Adrenal gland (tissue), 9 donors: ENCODE measurements at regions not wholly inside any gene's neighbourhood (a gene's known extent, or its start where the extent isn't known, plus 50 kb on each side); places are given as distances from the start of the nearest gene placed in this dataset.

Experiments used
- DNase-seq, 7 donors: peaks; one replicate each; pipeline ENCODE4 v3.0.0-alpha.2; 2019 to 2020
- H3K27ac ChIP-seq, 5 donors: fragments of 200-600 bp; sonication (generic) in 4 of 5; 1 replicate in 3 of 5; 2 replicates in 2 of 5; pipeline versions ENCODE4 v1.5.1 to v1.8.0; 2016 to 2020; ENCODE audit warnings: mild to moderate bottlenecking in 1 of 5
- H3K27me3 ChIP-seq: fragments of 200-600 bp; 2 replicates; pipeline ENCODE4 v1.8.0; 2021
- H3K36me3 ChIP-seq, 2 donors: fragments of 200-600 bp; replicated peaks in 1 of 2; 1 replicate in 1 of 2; 2 replicates in 1 of 2; pipeline versions ENCODE4 v1.5.1 to v1.8.0; 2018 to 2022
- H3K4me1 ChIP-seq, 2 donors: fragments of 200-600 bp; replicated peaks in 1 of 2; 1 replicate in 1 of 2; 2 replicates in 1 of 2; pipeline versions ENCODE4 v1.5.1 to v1.8.0; 2018 to 2021
- H3K4me3 ChIP-seq, 4 donors: fragments of 200-600 bp; sonication (generic) in 3 of 4; one replicate each; pipeline ENCODE4 v1.5.1; 2016 to 2018
- H3K9me3 ChIP-seq, 3 donors: fragments of 200-600 bp; sonication (generic) in 1 of 3; replicated peaks in 1 of 3; 1 replicate in 2 of 3; 2 replicates in 1 of 3; pipeline versions ENCODE4 v1.5.1 to v1.8.0; 2016 to 2021
- CTCF ChIP-seq, 6 experiments: fragments of 450-650 bp in 4 of 6; fragments of 200-600 bp in 2 of 6; sonication (generic) in 1 of 6; IDR thresholded peaks; 1 replicate in 5 of 6; 2 replicates in 1 of 6; pipeline versions ENCODE4 v1.5.1 to v1.8.0; 2016 to 2021; ENCODE audit warnings: antibody characterized with exemption in 6 of 6, mild to moderate bottlenecking in 2 of 6, moderate library complexity in 1 of 6
- POLR2A ChIP-seq, 2 donors: fragments of 450-650 bp; IDR thresholded peaks; one replicate each; pipeline ENCODE4 v1.6.1; 2017; ENCODE audit warnings: antibody characterized with exemption in 2 of 2, mild to moderate bottlenecking in 2 of 2, moderate library complexity in 1 of 2
- WGBS, 4 donors: extraction: QIAGEN DNeasy Blood & Tissue Kit in 2 of 4; methylation state at CpG; one replicate each; pipeline versions ENCODE4 v1.1.5 to v1.1.7; 2013 to 2017; 5-methylcytosine and 5-hydroxymethylcytosine counted together
- intact Hi-C, 2 donors: fragments of 100-400 bp; cut with DNase I; formaldehyde crosslinking; loops; one replicate each; pipeline versions ENCODE4 v1.14.1 to v1.15.0; 2022 to 2023
- donor health status: healthy with polysubstance abuse.
- donor health status: Bipolar disorder and iron deficiency.
- donor health status: DM: yes; HTN: yes; CAD: no.
- donor health status: DM: no; HTN: no; CAD: no.
- donor health status: DM: no; HTN: no; CAD: no.

GRCh38 chr18:54726143-54726542 lies 102.1 kb upstream of the RAB27B start:
- no peaks in the 10 kb centered on the region for H3K36me3 ChIP-seq
- no peaks in the 10 kb centered on the region for H3K4me1 ChIP-seq
- intact Hi-C loops, result no loop called here
- H3K27ac ChIP-seq, result no peak overlapping the region
- no peaks in the 10 kb centered on the region for H3K27me3 ChIP-seq
- 79 to 88% (median 83%) methylated on average over 4 of the region's 4 CpGs for WGBS, 4 donors
- H3K4me3 ChIP-seq, result no peak overlapping the region
- TF ChIP-seq POLR2A (IDR thresholded peaks at IDR 0.05) (no peak), CTCF (IDR thresholded peaks at IDR 0.05) (no peak)
- H3K9me3 ChIP-seq, result no peaks in the 10 kb centered on the region
- DNase-seq, result no peak

DNA sequence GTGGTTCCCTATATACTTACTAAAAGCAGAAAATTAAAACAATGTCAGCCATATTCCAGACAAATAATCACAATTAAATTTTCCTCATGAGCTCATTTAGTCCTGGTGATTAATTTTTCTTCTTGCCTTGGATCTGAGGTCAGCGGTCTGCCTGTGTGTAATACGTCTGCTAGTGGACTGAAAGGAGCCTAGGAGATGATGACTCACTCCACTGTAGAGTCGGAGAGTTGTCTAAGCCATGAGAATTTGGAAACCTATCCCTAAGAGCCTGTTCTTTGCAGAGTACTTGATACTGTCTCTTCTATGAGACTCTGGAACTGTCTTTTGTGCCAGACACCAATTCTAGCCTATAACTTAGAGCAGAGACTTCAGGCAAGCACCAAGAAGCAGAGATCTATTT lies 94.2 kb upstream of the RAB27B start:
- Histone ChIP-seq H3K36me3 (no peaks in the 10 kb centered on the region), H3K27me3 (no peaks in the 10 kb centered on the region), H3K9me3 (no peaks in the 10 kb centered on the region), H3K27ac (no peak overlapping the region), H3K4me3 (no peak overlapping the region), H3K4me1 (no peaks in the 10 kb centered on the region)
- TF ChIP-seq POLR2A (IDR thresholded peaks at IDR 0.05) (no peak), CTCF (IDR thresholded peaks at IDR 0.05) (no peak)
- intact Hi-C loops, result no loop called here
- peak in 5 of 7 donors; percentile 17 to 55 (median 23) for DNase-seq
- WGBS, 4 donors, result 30 to 34% (median 32%) methylated on average over 3 of the region's 3 CpGs

GRCh38 chr18:54736981-54737380 lies 91.3 kb upstream of the RAB27B start:
- H3K27ac ChIP-seq, result no peak overlapping the region
- no peak for DNase-seq
- WGBS, 4 donors, result 52 to 76% (median 63%) methylated on average over 1 of the region's 1 CpG
- no peaks in the 10 kb centered on the region for H3K27me3 ChIP-seq
- no peaks in the 10 kb centered on the region for H3K4me1 ChIP-seq
- H3K36me3 ChIP-seq, result no peaks in the 10 kb centered on the region
- no peak overlapping the region for H3K4me3 ChIP-seq
- H3K9me3 ChIP-seq, result no peaks in the 10 kb centered on the region
- intact Hi-C loops, result no loop called here
- TF ChIP-seq POLR2A (IDR thresholded peaks at IDR 0.05) (no peak), CTCF (IDR thresholded peaks at IDR 0.05) (no peak)

DNA sequence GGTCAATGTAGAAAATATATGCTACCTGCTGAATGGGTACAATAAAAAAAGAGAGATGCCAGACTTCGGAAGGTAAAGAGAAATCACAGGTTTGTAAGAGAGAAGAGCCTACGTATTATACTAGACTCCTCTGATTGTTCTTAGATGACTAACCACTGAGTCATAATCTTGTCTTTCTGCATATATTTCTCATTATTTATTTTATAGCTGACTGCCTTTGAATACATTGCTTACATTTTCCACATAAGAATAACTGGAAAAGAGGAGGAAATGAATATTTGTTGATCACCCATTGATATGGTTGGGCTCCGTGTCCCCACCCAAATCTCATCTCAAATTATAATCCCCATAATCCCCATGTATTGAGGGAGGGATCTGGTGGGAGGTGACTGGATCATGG lies 90.3 kb upstream of the RAB27B start:
- H3K27ac ChIP-seq, result no peak overlapping the region
- no peaks in the 10 kb centered on the region for H3K27me3 ChIP-seq
- TF ChIP-seq CTCF (IDR thresholded peaks at IDR 0.05), result no peak
- TF ChIP-seq POLR2A (IDR thresholded peaks at IDR 0.05), result no peak
- no peaks in the 10 kb centered on the region for H3K4me1 ChIP-seq
- intact Hi-C loops, result no loop called here
- H3K4me3 ChIP-seq, result no peak overlapping the region
- no peak for DNase-seq
- no peaks in the 10 kb centered on the region for H3K9me3 ChIP-seq
- WGBS, 4 donors, result 76 to 86% (median 80%) methylated on average over 3 of the region's 3 CpGs
- no peaks in the 10 kb centered on the region for H3K36me3 ChIP-seq
